ENCODE measurements at regions not wholly inside any gene's neighbourhood (a gene's known extent, or its start where the extent isn't known, plus 50 kb on each side); places are given as distances from the start of the nearest gene placed in this dataset.

DNA sequence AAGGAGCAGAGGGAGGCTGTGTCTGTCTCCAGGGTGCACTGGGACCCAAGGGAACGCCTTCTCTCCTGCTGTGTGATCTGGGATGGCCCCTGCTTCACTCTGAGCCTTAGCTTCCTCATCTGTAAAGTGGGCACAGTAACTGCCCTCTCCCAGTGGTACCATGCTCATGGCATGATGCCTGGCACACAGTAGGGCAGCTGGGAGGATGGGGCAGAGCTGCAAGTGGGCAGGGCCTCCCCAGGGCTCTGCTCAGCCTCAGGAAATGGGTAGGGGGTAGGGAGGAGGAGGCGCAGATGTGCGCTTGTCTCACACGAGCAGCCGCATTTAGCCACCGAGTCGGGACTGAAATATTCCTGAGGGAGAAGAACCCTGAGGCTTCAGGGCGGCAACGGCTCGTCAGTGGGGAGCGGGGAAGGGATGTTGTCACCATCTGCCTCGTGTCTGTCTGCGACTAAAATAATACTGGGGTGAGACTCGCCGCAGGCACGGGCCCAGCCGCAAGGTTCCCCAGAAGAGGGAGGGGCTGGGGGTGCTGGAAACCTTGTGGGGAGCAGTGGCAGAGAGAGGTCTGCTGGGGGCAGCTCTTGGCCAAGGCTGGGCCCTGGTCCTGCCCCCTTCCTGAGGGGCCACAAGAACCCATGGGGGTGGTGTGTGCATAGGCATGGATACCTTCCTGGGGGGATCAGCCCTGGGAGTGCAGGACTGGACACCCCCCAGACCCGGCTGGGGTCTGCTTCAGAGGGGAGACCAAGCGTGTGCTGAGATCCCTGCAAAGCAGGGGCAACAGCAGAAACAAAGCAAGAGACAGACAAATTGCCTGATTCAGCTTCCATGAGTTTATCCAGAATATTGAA, 55.2 kb upstream of the PSD2 start (continued):
- TF ChIP-seq, protein P1, sequence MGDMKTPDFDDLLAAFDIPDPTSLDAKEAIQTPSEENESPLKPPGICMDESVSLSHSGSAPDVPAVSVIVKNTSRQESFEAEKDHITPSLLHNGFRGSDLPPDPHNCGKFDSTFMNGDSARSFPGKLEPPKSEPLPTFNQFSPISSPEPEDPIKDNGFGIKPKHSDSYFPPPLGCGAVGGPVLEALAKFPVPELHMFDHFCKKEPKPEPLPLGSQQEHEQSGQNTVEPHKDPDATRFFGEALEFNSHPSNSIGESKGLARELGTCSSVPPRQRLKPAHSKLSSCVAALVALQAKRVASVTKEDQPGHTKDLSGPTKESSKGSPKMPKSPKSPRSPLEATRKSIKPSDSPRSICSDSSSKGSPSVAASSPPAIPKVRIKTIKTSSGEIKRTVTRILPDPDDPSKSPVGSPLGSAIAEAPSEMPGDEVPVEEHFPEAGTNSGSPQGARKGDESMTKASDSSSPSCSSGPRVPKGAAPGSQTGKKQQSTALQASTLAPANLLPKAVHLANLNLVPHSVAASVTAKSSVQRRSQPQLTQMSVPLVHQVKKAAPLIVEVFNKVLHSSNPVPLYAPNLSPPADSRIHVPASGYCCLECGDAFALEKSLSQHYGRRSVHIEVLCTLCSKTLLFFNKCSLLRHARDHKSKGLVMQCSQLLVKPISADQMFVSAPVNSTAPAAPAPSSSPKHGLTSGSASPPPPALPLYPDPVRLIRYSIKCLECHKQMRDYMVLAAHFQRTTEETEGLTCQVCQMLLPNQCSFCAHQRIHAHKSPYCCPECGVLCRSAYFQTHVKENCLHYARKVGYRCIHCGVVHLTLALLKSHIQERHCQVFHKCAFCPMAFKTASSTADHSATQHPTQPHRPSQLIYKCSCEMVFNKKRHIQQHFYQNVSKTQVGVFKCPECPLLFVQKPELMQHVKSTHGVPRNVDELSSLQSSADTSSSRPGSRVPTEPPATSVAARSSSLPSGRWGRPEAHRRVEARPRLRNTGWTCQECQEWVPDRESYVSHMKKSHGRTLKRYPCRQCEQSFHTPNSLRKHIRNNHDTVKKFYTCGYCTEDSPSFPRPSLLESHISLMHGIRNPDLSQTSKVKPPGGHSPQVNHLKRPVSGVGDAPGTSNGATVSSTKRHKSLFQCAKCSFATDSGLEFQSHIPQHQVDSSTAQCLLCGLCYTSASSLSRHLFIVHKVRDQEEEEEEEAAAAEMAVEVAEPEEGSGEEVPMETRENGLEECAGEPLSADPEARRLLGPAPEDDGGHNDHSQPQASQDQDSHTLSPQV (IDR thresholded peaks at IDR 0.05), result no peak
- TF ChIP-seq RAD21 (IDR thresholded peaks at IDR 0.05; ENCODE audit: insufficient read depth, low read depth, low read length) (no peak), POLR2AphosphoS5 (IDR thresholded peaks at IDR 0.05; ENCODE audit: low read length) (no peak), ZNF622 (IDR thresholded peaks at IDR 0.05) (no peak), NFYA (IDR thresholded peaks at IDR 0.05; ENCODE audit: borderline replicate concordance, low read depth, low read length) (no peak), PML (IDR thresholded peaks at IDR 0.05; ENCODE audit: low read length) (no peak), EZH2 (IDR thresholded peaks at IDR 0.05; ENCODE audit: borderline replicate concordance, control insufficient read depth, low read depth, low read length) (no peak), ZNF24 (IDR thresholded peaks at IDR 0.05) (no peak), CEBPB (IDR thresholded peaks at IDR 0.05; ENCODE audit: borderline replicate concordance in 1 of 2, low read depth in 2 of 2, low read length in 2 of 2) (no peak), MYB (IDR thresholded peaks at IDR 0.05; ENCODE audit: borderline replicate concordance, low read depth, low read length) (no peak), CBX5 (IDR thresholded peaks at IDR 0.05; ENCODE audit: low read depth) (no peak), BRCA1 (IDR thresholded peaks at IDR 0.05; ENCODE audit: low read depth, low read length) (no peak), ZZZ3 (IDR thresholded peaks at IDR 0.05; ENCODE audit: control insufficient read depth, insufficient read length, low read depth) (no peak), EP300 (IDR thresholded peaks at IDR 0.05; ENCODE audit: borderline replicate concordance in 1 of 2, control insufficient read depth in 1 of 2, low read depth in 2 of 2, low read length in 2 of 2) (no peak), MTA3 (IDR thresholded peaks at IDR 0.05; ENCODE audit: borderline replicate concordance, low read length) (no peak), SREBF2 (IDR thresholded peaks at IDR 0.05; ENCODE audit: low read length) (no peak)
- TF ChIP-seq, protein P2, sequence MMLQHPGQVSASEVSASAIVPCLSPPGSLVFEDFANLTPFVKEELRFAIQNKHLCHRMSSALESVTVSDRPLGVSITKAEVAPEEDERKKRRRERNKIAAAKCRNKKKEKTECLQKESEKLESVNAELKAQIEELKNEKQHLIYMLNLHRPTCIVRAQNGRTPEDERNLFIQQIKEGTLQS (IDR thresholded peaks at IDR 0.05; ENCODE audit: borderline replicate concordance, extremely low read depth, low read depth, low read length), result no peak
- TF ChIP-seq, protein P3, sequence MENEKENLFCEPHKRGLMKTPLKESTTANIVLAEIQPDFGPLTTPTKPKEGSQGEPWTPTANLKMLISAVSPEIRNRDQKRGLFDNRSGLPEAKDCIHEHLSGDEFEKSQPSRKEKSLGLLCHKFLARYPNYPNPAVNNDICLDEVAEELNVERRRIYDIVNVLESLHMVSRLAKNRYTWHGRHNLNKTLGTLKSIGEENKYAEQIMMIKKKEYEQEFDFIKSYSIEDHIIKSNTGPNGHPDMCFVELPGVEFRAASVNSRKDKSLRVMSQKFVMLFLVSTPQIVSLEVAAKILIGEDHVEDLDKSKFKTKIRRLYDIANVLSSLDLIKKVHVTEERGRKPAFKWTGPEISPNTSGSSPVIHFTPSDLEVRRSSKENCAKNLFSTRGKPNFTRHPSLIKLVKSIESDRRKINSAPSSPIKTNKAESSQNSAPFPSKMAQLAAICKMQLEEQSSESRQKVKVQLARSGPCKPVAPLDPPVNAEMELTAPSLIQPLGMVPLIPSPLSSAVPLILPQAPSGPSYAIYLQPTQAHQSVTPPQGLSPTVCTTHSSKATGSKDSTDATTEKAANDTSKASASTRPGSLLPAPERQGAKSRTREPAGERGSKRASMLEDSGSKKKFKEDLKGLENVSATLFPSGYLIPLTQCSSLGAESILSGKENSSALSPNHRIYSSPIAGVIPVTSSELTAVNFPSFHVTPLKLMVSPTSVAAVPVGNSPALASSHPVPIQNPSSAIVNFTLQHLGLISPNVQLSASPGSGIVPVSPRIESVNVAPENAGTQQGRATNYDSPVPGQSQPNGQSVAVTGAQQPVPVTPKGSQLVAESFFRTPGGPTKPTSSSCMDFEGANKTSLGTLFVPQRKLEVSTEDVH (IDR thresholded peaks at IDR 0.05; ENCODE audit: low read depth, partially characterized antibody), result no peak
- TF ChIP-seq, protein P4, sequence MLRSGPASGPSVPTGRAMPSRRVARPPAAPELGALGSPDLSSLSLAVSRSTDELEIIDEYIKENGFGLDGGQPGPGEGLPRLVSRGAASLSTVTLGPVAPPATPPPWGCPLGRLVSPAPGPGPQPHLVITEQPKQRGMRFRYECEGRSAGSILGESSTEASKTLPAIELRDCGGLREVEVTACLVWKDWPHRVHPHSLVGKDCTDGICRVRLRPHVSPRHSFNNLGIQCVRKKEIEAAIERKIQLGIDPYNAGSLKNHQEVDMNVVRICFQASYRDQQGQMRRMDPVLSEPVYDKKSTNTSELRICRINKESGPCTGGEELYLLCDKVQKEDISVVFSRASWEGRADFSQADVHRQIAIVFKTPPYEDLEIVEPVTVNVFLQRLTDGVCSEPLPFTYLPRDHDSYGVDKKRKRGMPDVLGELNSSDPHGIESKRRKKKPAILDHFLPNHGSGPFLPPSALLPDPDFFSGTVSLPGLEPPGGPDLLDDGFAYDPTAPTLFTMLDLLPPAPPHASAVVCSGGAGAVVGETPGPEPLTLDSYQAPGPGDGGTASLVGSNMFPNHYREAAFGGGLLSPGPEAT (IDR thresholded peaks at IDR 0.05; ENCODE audit: low read depth), result peak; percentile 68; the same call in 1 of the 2 replicates

All from GM12878 (cell line).